Endodermal cell (in vitro differentiated cells): ENCODE measurements at regions not wholly inside any gene's neighbourhood (a gene's known extent, or its start where the extent isn't known, plus 50 kb on each side); places are given as distances from the start of the nearest gene placed in this dataset.

Source experiments
- DNase-seq: peaks from one replicate; pipeline ENCODE4 v3.0.0-alpha.2; 2017
- H3K27ac ChIP-seq: 2 replicates; pipeline ENCODE4 v1.5.1; 2013; ENCODE audit warnings: mild to moderate bottlenecking, low read depth, low read length, moderate library complexity
- H3K27me3 ChIP-seq: 2 replicates; pipeline ENCODE4 v1.6.1; 2013; ENCODE audit warnings: mild to moderate bottlenecking, low read length, moderate library complexity; ENCODE audit not compliant: insufficient read depth, control insufficient read depth, poor library complexity, severe bottlenecking
- H3K36me3 ChIP-seq: 2 replicates; pipeline ENCODE4 v1.7.0; 2013; ENCODE audit warnings: mild to moderate bottlenecking, low read length, moderate library complexity; ENCODE audit not compliant: control insufficient read depth, insufficient read depth
- H3K4me1 ChIP-seq: one replicate; pipeline ENCODE4 v1.7.0; 2013; ENCODE audit warnings: low read length; ENCODE audit not compliant: control insufficient read depth, insufficient read depth
- H3K4me3 ChIP-seq: 2 replicates; pipeline ENCODE4 v1.5.1; 2013; ENCODE audit warnings: mild to moderate bottlenecking, low read length, moderate library complexity
- H3K9ac ChIP-seq: 2 replicates; pipeline ENCODE4 v1.6.1; 2013; ENCODE audit warnings: mild to moderate bottlenecking, low read length, moderate library complexity; ENCODE audit not compliant: poor library complexity, severe bottlenecking; ENCODE audit errors: extremely low read depth
- H3K9me3 ChIP-seq: 2 replicates; pipeline ENCODE4 v1.6.1; 2013; ENCODE audit warnings: mild to moderate bottlenecking, low read length, moderate library complexity; ENCODE audit not compliant: control insufficient read depth
- H3K27ac Mint-ChIP-seq: 2 replicates; pipeline ENCODE4 v1.8.0; 2020; ENCODE audit warnings: mixed read lengths
- H3K27me3 Mint-ChIP-seq: 2 replicates; pipeline ENCODE4 v1.8.0; 2021; ENCODE audit warnings: mild to moderate bottlenecking, mixed read lengths; ENCODE audit not compliant: insufficient read depth
- H3K36me3 Mint-ChIP-seq: 2 replicates; pipeline ENCODE4 v1.8.0; 2020; ENCODE audit warnings: low read depth, mixed read lengths
- H3K4me1 Mint-ChIP-seq: 2 replicates; pipeline ENCODE4 v1.8.0; 2020; ENCODE audit warnings: mixed read lengths
- H3K4me3 Mint-ChIP-seq: 2 replicates; pipeline ENCODE4 v1.8.0; 2020; ENCODE audit warnings: mild to moderate bottlenecking, moderate library complexity, mixed read lengths
- H3K9me3 Mint-ChIP-seq: 2 replicates; pipeline ENCODE4 v1.8.0; 2020; ENCODE audit warnings: mild to moderate bottlenecking, mixed read lengths
- WGBS, 2 experiments: methylation state at CpG; one replicate each; pipeline versions ENCODE4 v1.1.5 to v1.1.7; 2013; ENCODE audit warnings: missing lambda C conversion rate in 2 of 2, mixed read lengths in 1 of 2; ENCODE audit not compliant: insufficient coverage in 1 of 2, insufficient read length in 1 of 2; 5-methylcytosine and 5-hydroxymethylcytosine counted together
- TF ChIP-seq, protein P1 (sequence below): fragments of 200-600 bp; sonication (generic); conservative IDR thresholded peaks from 2 replicates; pipeline ENCODE4 v1.5.0; 2021; ENCODE audit warnings: antibody characterized with exemption, mild to moderate bottlenecking

DNA sequence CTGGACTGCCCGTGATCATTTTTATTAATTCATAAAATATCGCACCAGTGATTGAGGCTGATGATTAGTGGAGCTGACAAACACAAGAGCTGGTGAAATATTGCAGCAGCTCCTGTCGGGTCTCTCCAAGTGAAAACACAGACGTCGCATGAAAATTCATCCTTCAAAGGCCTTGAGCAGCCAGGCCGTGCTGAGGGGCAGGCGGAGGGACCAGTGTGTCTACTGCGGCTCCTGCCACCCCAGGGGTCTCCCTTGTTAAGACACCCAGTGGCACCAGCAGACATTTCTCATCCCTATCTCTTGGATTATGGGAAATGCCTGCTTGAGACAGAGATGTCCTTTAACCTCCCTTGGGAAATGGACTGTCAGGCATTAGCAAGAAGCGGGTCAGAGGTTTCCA, 289.4 kb upstream of the TLE3 start:
- Histone ChIP-seq H3K4me3 (no peak overlapping the region), H3K9ac (no peak overlapping the region), H3K27ac (peak overlapping the region; percentile 83), H3K4me1 (peaks cover 4% of the 10 kb centered on the region), H3K27me3 (no peaks in the 10 kb centered on the region), H3K36me3 (no peaks in the 10 kb centered on the region), H3K9me3 (peaks cover 11% of the 10 kb centered on the region)
- peak; percentile 30 for DNase-seq
- H3K27me3 Mint-ChIP-seq: peaks cover 1% of the 10 kb centered on the region
- H3K4me3 Mint-ChIP-seq: no peak overlapping the region
- no peaks in the 10 kb centered on the region for H3K36me3 Mint-ChIP-seq
- H3K4me1 Mint-ChIP-seq: peaks cover 16% of the 10 kb centered on the region
- TF ChIP-seq, protein P1, sequence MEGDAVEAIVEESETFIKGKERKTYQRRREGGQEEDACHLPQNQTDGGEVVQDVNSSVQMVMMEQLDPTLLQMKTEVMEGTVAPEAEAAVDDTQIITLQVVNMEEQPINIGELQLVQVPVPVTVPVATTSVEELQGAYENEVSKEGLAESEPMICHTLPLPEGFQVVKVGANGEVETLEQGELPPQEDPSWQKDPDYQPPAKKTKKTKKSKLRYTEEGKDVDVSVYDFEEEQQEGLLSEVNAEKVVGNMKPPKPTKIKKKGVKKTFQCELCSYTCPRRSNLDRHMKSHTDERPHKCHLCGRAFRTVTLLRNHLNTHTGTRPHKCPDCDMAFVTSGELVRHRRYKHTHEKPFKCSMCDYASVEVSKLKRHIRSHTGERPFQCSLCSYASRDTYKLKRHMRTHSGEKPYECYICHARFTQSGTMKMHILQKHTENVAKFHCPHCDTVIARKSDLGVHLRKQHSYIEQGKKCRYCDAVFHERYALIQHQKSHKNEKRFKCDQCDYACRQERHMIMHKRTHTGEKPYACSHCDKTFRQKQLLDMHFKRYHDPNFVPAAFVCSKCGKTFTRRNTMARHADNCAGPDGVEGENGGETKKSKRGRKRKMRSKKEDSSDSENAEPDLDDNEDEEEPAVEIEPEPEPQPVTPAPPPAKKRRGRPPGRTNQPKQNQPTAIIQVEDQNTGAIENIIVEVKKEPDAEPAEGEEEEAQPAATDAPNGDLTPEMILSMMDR: no peak
- H3K27ac Mint-ChIP-seq: no peak overlapping the region
- peaks cover 8% of the 10 kb centered on the region for H3K9me3 Mint-ChIP-seq
- whole genome bisulfite sequencing, 2 experiments: 92 to 93% methylated on average over 7 to 9 of the region's 9 CpGs

DNA sequence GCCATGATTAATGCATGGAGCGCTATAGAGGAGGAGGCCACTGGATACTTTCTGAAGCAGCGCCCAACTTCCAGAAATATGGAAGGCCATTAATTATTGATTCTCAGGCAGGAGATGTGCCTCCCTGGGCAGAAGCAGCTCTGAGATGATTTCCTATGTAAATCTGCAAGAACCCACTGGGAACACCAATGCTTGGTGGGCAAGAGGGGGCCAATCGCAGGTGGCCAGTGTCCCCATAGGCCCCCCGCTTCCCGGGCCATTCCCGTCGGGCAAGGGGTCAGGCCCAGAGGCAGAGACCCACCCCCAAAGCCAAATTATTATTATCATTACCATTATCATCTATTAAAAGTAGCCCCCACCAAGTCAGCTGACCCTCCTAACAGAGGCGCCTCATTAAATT, 288.0 kb upstream of the TLE3 start:
- peaks cover 16% of the 10 kb centered on the region for H3K4me1 Mint-ChIP-seq
- peaks cover 5% of the 10 kb centered on the region for H3K27me3 Mint-ChIP-seq
- TF ChIP-seq, protein P1: no peak
- Histone ChIP-seq H3K27ac (peak overlapping the region; percentile 74), H3K4me3 (no peak overlapping the region), H3K9me3 (peaks cover 11% of the 10 kb centered on the region), H3K27me3 (no peaks in the 10 kb centered on the region), H3K4me1 (peaks cover 4% of the 10 kb centered on the region), H3K9ac (no peak overlapping the region), H3K36me3 (no peaks in the 10 kb centered on the region)
- H3K9me3 Mint-ChIP-seq: peaks cover 9% of the 10 kb centered on the region
- no peak for DNase-seq
- no peak overlapping the region for H3K4me3 Mint-ChIP-seq
- H3K36me3 Mint-ChIP-seq: no peaks in the 10 kb centered on the region
- no peak overlapping the region for H3K27ac Mint-ChIP-seq
- 95 to 100% methylated on average over 4 to 8 of the region's 8 CpGs for WGBS, 2 experiments

DNA sequence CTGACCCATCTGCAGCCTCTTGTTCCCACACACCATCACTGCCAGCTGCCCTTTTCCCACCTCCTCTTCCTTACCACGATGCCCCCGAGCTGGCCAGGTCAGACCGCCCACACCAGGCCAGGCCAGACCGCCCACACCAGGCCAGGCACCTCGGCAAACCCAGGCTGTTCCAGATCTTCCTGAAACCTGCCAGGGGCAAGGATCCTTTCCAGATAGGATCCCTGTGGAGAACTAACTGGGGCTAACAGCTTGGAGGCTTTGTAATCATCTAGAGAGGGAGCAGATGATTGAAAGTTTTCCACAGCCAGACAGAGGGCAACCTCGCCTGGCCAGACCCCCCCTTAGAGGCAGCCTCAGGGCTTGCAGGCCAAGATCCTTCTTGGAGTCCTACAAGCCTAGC, 287.3 kb upstream of the TLE3 start:
- H3K4me3 ChIP-seq: no peak overlapping the region
- peaks cover 7% of the 10 kb centered on the region for H3K9me3 ChIP-seq
- Mint-ChIP-seq H3K9me3 (peaks cover 6% of the 10 kb centered on the region), H3K4me3 (no peak overlapping the region), H3K27ac (no peak overlapping the region), H3K4me1 (peaks cover 21% of the 10 kb centered on the region), H3K27me3 (peaks cover 5% of the 10 kb centered on the region), H3K36me3 (no peaks in the 10 kb centered on the region)
- DNase-seq: no peak
- TF ChIP-seq, protein P1: no peak
- H3K27ac ChIP-seq: peak overlapping the region; percentile 74
- peaks cover 4% of the 10 kb centered on the region for H3K4me1 ChIP-seq
- 83 to 86% methylated on average over 3 to 6 of the region's 6 CpGs for WGBS, 2 experiments
- H3K36me3 ChIP-seq: no peaks in the 10 kb centered on the region
- H3K9ac ChIP-seq: no peak overlapping the region
- H3K27me3 ChIP-seq: no peaks in the 10 kb centered on the region
